ENCODE measurements at regions not wholly inside any gene's neighbourhood (a gene's known extent, or its start where the extent isn't known, plus 50 kb on each side); places are given as distances from the start of the nearest gene placed in this dataset.
"Not testable (repeated sequence)": the region's sequence is repeated elsewhere in the genome, so short reads cannot be mapped to it uniquely, and the experiment has no call there.

DNA sequence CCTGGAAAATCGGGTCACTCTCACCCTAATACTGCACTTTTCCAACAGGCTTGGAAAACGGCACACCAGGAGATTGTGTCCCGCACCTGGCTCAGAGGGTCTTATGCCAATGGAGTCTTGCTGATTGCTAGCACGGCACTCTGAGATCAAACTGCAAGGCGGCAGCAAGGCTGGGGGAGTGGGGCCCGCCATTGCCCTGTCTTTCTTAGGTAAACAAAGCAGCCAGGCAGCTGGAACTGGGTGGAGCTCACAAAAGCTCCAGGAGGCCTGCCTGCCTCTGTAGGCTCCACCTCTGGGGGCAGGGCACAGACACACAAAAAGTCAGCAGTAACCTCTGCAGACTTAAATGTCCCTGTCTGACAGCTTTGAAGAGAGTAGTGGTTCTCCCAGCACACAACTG, 557.9 kb upstream of the WSB1 start:
- TF ChIP-seq, protein P1, sequence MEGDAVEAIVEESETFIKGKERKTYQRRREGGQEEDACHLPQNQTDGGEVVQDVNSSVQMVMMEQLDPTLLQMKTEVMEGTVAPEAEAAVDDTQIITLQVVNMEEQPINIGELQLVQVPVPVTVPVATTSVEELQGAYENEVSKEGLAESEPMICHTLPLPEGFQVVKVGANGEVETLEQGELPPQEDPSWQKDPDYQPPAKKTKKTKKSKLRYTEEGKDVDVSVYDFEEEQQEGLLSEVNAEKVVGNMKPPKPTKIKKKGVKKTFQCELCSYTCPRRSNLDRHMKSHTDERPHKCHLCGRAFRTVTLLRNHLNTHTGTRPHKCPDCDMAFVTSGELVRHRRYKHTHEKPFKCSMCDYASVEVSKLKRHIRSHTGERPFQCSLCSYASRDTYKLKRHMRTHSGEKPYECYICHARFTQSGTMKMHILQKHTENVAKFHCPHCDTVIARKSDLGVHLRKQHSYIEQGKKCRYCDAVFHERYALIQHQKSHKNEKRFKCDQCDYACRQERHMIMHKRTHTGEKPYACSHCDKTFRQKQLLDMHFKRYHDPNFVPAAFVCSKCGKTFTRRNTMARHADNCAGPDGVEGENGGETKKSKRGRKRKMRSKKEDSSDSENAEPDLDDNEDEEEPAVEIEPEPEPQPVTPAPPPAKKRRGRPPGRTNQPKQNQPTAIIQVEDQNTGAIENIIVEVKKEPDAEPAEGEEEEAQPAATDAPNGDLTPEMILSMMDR (IDR thresholded peaks at IDR 0.05; ENCODE audit: low read depth, low read length): not testable (repeated sequence)
- TF ChIP-seq EZH2phosphoT487 (IDR thresholded peaks at IDR 0.05; ENCODE audit: low read depth): not testable (repeated sequence)

Measured in OCI-LY3 (cell line).